ENCODE measurements at regions not wholly inside any gene's neighbourhood (a gene's known extent, or its start where the extent isn't known, plus 50 kb on each side); places are given as distances from the start of the nearest gene placed in this dataset.
"Not testable (repeated sequence)": the region's sequence is repeated elsewhere in the genome, so short reads cannot be mapped to it uniquely, and the experiment has no call there.

GRCh38 chr5:158036983-158037595 is 178.1 kb upstream of the CLINT1 start:
- not testable (repeated sequence) for TF ChIP-seq EZH2phosphoT487 (IDR thresholded peaks at IDR 0.05; ENCODE audit: low read depth, severe bottlenecking, unreplicated experiment); EZH2 (IDR thresholded peaks at IDR 0.05; ENCODE audit: borderline replicate concordance); CTCF (IDR thresholded peaks at IDR 0.05; ENCODE audit: poor library complexity)
